ENCODE measurements at regions not wholly inside any gene's neighbourhood (a gene's known extent, or its start where the extent isn't known, plus 50 kb on each side); places are given as distances from the start of the nearest gene placed in this dataset.

DNA sequence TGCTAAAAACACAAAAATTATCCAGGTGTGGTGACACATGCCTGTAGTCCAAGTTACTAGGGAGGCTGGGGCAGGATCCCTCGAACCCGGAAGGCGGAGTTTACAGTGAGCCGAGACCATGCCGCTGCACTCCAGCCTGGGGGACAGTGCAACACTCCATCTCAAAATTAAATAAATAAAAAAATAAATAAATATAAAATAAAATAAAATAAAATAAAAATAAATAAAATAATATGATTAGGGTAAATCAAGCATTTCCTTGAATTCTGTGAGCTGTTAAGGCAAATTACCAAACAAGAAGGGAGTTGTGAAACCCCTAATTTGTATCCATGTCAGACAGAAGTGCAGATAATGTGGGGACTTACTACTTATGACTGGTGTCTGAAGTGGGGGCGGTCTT is 1928.9 kb upstream of the IGFBP7 start (continued):
- TF ChIP-seq, protein P1, sequence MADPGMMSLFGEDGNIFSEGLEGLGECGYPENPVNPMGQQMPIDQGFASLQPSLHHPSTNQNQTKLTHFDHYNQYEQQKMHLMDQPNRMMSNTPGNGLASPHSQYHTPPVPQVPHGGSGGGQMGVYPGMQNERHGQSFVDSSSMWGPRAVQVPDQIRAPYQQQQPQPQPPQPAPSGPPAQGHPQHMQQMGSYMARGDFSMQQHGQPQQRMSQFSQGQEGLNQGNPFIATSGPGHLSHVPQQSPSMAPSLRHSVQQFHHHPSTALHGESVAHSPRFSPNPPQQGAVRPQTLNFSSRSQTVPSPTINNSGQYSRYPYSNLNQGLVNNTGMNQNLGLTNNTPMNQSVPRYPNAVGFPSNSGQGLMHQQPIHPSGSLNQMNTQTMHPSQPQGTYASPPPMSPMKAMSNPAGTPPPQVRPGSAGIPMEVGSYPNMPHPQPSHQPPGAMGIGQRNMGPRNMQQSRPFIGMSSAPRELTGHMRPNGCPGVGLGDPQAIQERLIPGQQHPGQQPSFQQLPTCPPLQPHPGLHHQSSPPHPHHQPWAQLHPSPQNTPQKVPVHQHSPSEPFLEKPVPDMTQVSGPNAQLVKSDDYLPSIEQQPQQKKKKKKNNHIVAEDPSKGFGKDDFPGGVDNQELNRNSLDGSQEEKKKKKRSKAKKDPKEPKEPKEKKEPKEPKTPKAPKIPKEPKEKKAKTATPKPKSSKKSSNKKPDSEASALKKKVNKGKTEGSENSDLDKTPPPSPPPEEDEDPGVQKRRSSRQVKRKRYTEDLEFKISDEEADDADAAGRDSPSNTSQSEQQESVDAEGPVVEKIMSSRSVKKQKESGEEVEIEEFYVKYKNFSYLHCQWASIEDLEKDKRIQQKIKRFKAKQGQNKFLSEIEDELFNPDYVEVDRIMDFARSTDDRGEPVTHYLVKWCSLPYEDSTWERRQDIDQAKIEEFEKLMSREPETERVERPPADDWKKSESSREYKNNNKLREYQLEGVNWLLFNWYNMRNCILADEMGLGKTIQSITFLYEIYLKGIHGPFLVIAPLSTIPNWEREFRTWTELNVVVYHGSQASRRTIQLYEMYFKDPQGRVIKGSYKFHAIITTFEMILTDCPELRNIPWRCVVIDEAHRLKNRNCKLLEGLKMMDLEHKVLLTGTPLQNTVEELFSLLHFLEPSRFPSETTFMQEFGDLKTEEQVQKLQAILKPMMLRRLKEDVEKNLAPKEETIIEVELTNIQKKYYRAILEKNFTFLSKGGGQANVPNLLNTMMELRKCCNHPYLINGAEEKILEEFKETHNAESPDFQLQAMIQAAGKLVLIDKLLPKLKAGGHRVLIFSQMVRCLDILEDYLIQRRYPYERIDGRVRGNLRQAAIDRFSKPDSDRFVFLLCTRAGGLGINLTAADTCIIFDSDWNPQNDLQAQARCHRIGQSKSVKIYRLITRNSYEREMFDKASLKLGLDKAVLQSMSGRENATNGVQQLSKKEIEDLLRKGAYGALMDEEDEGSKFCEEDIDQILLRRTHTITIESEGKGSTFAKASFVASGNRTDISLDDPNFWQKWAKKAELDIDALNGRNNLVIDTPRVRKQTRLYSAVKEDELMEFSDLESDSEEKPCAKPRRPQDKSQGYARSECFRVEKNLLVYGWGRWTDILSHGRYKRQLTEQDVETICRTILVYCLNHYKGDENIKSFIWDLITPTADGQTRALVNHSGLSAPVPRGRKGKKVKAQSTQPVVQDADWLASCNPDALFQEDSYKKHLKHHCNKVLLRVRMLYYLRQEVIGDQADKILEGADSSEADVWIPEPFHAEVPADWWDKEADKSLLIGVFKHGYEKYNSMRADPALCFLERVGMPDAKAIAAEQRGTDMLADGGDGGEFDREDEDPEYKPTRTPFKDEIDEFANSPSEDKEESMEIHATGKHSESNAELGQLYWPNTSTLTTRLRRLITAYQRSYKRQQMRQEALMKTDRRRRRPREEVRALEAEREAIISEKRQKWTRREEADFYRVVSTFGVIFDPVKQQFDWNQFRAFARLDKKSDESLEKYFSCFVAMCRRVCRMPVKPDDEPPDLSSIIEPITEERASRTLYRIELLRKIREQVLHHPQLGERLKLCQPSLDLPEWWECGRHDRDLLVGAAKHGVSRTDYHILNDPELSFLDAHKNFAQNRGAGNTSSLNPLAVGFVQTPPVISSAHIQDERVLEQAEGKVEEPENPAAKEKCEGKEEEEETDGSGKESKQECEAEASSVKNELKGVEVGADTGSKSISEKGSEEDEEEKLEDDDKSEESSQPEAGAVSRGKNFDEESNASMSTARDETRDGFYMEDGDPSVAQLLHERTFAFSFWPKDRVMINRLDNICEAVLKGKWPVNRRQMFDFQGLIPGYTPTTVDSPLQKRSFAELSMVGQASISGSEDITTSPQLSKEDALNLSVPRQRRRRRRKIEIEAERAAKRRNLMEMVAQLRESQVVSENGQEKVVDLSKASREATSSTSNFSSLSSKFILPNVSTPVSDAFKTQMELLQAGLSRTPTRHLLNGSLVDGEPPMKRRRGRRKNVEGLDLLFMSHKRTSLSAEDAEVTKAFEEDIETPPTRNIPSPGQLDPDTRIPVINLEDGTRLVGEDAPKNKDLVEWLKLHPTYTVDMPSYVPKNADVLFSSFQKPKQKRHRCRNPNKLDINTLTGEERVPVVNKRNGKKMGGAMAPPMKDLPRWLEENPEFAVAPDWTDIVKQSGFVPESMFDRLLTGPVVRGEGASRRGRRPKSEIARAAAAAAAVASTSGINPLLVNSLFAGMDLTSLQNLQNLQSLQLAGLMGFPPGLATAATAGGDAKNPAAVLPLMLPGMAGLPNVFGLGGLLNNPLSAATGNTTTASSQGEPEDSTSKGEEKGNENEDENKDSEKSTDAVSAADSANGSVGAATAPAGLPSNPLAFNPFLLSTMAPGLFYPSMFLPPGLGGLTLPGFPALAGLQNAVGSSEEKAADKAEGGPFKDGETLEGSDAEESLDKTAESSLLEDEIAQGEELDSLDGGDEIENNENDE (IDR thresholded peaks at IDR 0.05; ENCODE audit: insufficient replicate concordance, low read length) = no peak
- TF ChIP-seq TBP (IDR thresholded peaks at IDR 0.05; ENCODE audit: low read depth, low read length) (no peak), CREB1 (IDR thresholded peaks at IDR 0.05) (no peak), GTF2F1 (IDR thresholded peaks at IDR 0.05; ENCODE audit: borderline replicate concordance, low read depth, low read length) (no peak), CHD2 (IDR thresholded peaks at IDR 0.05; ENCODE audit: low read length) (no peak), KDM5A (IDR thresholded peaks at IDR 0.05; ENCODE audit: low read length) (no peak), RAD21 (IDR thresholded peaks at IDR 0.05 in 1 of 2, conservative IDR thresholded peaks at IDR 0.05 in 1 of 2; ENCODE audit: low read depth in 2 of 2, low read length in 2 of 2) (no peak), NRF1 (IDR thresholded peaks at IDR 0.05; ENCODE audit: low read depth, low read length) (no peak)
